ENCODE measurements at regions not wholly inside any gene's neighbourhood (a gene's known extent, or its start where the extent isn't known, plus 50 kb on each side); places are given as distances from the start of the nearest gene placed in this dataset.

- TF ChIP-seq POLR2AphosphoS5 (IDR thresholded peaks at IDR 0.05; ENCODE audit: borderline replicate concordance, low read depth, low read length), result no peak
- no peak for TF ChIP-seq EZH2 (IDR thresholded peaks at IDR 0.05)
These were observed 486.1 kb upstream of the IGFBP3 start for GRCh38 chr7:46407125-46407524.

Data from SK-N-MC (cell line).